ENCODE measurements at regions not wholly inside any gene's neighbourhood (a gene's known extent, or its start where the extent isn't known, plus 50 kb on each side); places are given as distances from the start of the nearest gene placed in this dataset.

- TF ChIP-seq CTCF (IDR thresholded peaks at IDR 0.05; ENCODE audit: low read depth, low read length): no peak
- no peak for DNase-seq (ENCODE audit: low read depth in 1 of 2, low spot score in 1 of 2)
- H3K27ac ChIP-seq: no peak overlapping the region
- H3K4me1 ChIP-seq (ENCODE audit: low read depth): peaks cover 7% of the 10 kb centered on the region
- H3K4me3 ChIP-seq: no peak overlapping the region
- H3K27me3 ChIP-seq: no peaks in the 10 kb centered on the region
- H3K36me3 ChIP-seq: no peaks in the 10 kb centered on the region
- no peaks in the 10 kb centered on the region for H3K9me3 ChIP-seq (ENCODE audit: low read depth)
Observed at GRCh38 chr5:56588636-56589480, 226.5 kb upstream of the MAP3K1 start.

- DNase-seq (ENCODE audit: low read depth in 1 of 2, low spot score in 1 of 2): no peak
- Histone ChIP-seq H3K36me3 (no peaks in the 10 kb centered on the region), H3K4me1 (ENCODE audit: low read depth) (peaks cover 7% of the 10 kb centered on the region), H3K27me3 (no peaks in the 10 kb centered on the region), H3K9me3 (ENCODE audit: low read depth) (no peaks in the 10 kb centered on the region), H3K4me3 (no peak overlapping the region), H3K27ac (no peak overlapping the region)
- no peak for TF ChIP-seq CTCF (IDR thresholded peaks at IDR 0.05; ENCODE audit: low read depth, low read length)
Observed at GRCh38 chr5:56588131-56588487, 227.2 kb upstream of the MAP3K1 start.

GRCh38 chr5:56587381-56588130, 227.8 kb upstream of the MAP3K1 start:
- no peaks in the 10 kb centered on the region for H3K27me3 ChIP-seq
- peaks cover 7% of the 10 kb centered on the region for H3K4me1 ChIP-seq (ENCODE audit: low read depth)
- no peak overlapping the region for H3K4me3 ChIP-seq
- TF ChIP-seq CTCF (IDR thresholded peaks at IDR 0.05; ENCODE audit: low read depth, low read length): no peak
- H3K36me3 ChIP-seq: no peaks in the 10 kb centered on the region
- H3K9me3 ChIP-seq (ENCODE audit: low read depth): no peaks in the 10 kb centered on the region
- DNase-seq (ENCODE audit: low read depth in 1 of 2, low spot score in 1 of 2): no peak
- no peak overlapping the region for H3K27ac ChIP-seq

GRCh38 chr5:56585999-56586691, 229.2 kb upstream of the MAP3K1 start:
- DNase-seq (ENCODE audit: low read depth in 1 of 2, low spot score in 1 of 2): peak; percentile 41 to 66
- Histone ChIP-seq H3K9me3 (ENCODE audit: low read depth) (no peaks in the 10 kb centered on the region), H3K27me3 (no peaks in the 10 kb centered on the region), H3K4me1 (ENCODE audit: low read depth) (peaks cover 7% of the 10 kb centered on the region), H3K36me3 (no peaks in the 10 kb centered on the region), H3K27ac (no peak overlapping the region), H3K4me3 (no peak overlapping the region)
- TF ChIP-seq CTCF (IDR thresholded peaks at IDR 0.05; ENCODE audit: low read depth, low read length): no peak

- Histone ChIP-seq H3K27me3 (no peaks in the 10 kb centered on the region), H3K9me3 (ENCODE audit: low read depth) (no peaks in the 10 kb centered on the region)
Observed at GRCh38 chr5:56585461-56585860, 229.9 kb upstream of the MAP3K1 start.

More at GRCh38 chr5:56585461-56585860, 229.9 kb upstream of the MAP3K1 start:
- peaks cover 7% of the 10 kb centered on the region for H3K4me1 ChIP-seq (ENCODE audit: low read depth)
- peak in 1 of 2 donors; percentile 38 for DNase-seq (ENCODE audit: low read depth in 1 of 2, low spot score in 1 of 2)
- H3K4me3 ChIP-seq: no peak overlapping the region
- TF ChIP-seq CTCF (IDR thresholded peaks at IDR 0.05; ENCODE audit: low read depth, low read length): no peak
- no peak overlapping the region for H3K27ac ChIP-seq
- no peaks in the 10 kb centered on the region for H3K36me3 ChIP-seq
